Thyroid gland (tissue), 4 donors: ENCODE measurements at regions not wholly inside any gene's neighbourhood (a gene's known extent, or its start where the extent isn't known, plus 50 kb on each side); places are given as distances from the start of the nearest gene placed in this dataset.

Experiments used
- DNase-seq, 2 donors: peaks; one replicate each; pipeline ENCODE4 v3.0.0-alpha.2; 2019
- H3K27ac ChIP-seq, 3 donors: fragments of 200-600 bp; sonication (generic); 1 replicate in 2 of 3; 2 replicates in 1 of 3; pipeline ENCODE4 v1.5.1; 2016 to 2019; ENCODE audit warnings: mild to moderate bottlenecking in 1 of 3, moderate library complexity in 1 of 3
- H3K27me3 ChIP-seq: fragments of 200-600 bp; sonication (generic); one replicate; pipeline ENCODE4 v1.5.1; 2019
- H3K36me3 ChIP-seq, 2 donors: fragments of 200-600 bp; sonication (generic); one replicate each; pipeline ENCODE4 v1.5.1; 2016 to 2019
- H3K4me1 ChIP-seq, 2 donors: fragments of 200-600 bp; sonication (generic); one replicate each; pipeline ENCODE4 v1.5.1; 2017 to 2019
- H3K4me3 ChIP-seq, 3 donors: fragments of 200-600 bp; sonication (generic); replicated peaks in 1 of 3; 1 replicate in 2 of 3; 2 replicates in 1 of 3; pipeline ENCODE4 v1.5.1; 2016; ENCODE audit warnings: mild to moderate bottlenecking in 1 of 3
- H3K9me3 ChIP-seq: fragments of 200-600 bp; sonication (generic); one replicate; pipeline ENCODE4 v1.5.1; 2017
- POLR2A ChIP-seq, 2 donors: fragments of 450-650 bp; IDR thresholded peaks; one replicate each; pipeline ENCODE4 v1.6.1; 2017; ENCODE audit warnings: antibody characterized with exemption in 2 of 2, mild to moderate bottlenecking in 2 of 2, moderate library complexity in 1 of 2
- WGBS, 2 donors: methylation state at CpG; one replicate each; pipeline ENCODE4 v1.1.5; 2017; 5-methylcytosine and 5-hydroxymethylcytosine counted together
- intact Hi-C: fragments of 100-400 bp; cut with DNase I; formaldehyde crosslinking; loops from one replicate; pipeline ENCODE4 v1.15.1; 2023
- TF ChIP-seq, protein P1 (sequence below), 6 experiments: fragments of 200-600 bp in 3 of 6; fragments of 450-650 bp in 3 of 6; sonication (generic) in 3 of 6; IDR thresholded peaks; one replicate each; pipeline ENCODE4 v1.5.1; 2016 to 2019; ENCODE audit warnings: antibody characterized with exemption in 6 of 6, mild to moderate bottlenecking in 2 of 6, inconsistent platforms in 1 of 6, moderate library complexity in 1 of 6

DNA sequence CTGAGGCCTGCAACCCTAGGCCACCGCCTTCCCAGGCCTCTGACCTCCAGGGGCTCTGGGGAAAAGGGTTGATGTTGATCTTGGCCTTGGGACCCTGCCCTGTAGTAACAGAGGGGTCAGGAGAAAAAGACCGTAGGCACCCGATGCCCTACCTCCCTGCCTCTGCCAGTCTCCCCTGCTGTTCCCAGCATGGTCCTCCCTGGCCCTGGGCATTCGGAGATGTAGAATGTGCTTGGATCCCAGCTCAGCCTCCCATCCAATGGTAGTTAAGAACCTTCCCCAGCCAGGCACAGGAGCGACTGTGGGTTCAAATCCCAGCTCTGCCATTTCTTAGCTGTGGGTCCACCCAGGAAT is 72.0 kb upstream of the TARDBP start:
- no peak overlapping the region for H3K27ac ChIP-seq
- H3K4me1 ChIP-seq, result peaks cover 10 to 19% of the 10 kb centered on the region in 2 donors
- TF ChIP-seq POLR2A (IDR thresholded peaks at IDR 0.05), result no peak
- TF ChIP-seq, protein P1, sequence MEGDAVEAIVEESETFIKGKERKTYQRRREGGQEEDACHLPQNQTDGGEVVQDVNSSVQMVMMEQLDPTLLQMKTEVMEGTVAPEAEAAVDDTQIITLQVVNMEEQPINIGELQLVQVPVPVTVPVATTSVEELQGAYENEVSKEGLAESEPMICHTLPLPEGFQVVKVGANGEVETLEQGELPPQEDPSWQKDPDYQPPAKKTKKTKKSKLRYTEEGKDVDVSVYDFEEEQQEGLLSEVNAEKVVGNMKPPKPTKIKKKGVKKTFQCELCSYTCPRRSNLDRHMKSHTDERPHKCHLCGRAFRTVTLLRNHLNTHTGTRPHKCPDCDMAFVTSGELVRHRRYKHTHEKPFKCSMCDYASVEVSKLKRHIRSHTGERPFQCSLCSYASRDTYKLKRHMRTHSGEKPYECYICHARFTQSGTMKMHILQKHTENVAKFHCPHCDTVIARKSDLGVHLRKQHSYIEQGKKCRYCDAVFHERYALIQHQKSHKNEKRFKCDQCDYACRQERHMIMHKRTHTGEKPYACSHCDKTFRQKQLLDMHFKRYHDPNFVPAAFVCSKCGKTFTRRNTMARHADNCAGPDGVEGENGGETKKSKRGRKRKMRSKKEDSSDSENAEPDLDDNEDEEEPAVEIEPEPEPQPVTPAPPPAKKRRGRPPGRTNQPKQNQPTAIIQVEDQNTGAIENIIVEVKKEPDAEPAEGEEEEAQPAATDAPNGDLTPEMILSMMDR (IDR thresholded peaks at IDR 0.05), result no peak
- intact Hi-C loops, result no loop called here
- no peak for DNase-seq
- H3K27me3 ChIP-seq, result no peaks in the 10 kb centered on the region
- no peaks in the 10 kb centered on the region for H3K36me3 ChIP-seq
- H3K9me3 ChIP-seq, result no peaks in the 10 kb centered on the region
- no peak overlapping the region for H3K4me3 ChIP-seq
- 94% methylated on average over 5 of the region's 5 CpGs; no CpG with 5 or more reads in 1 of the 2 donors for WGBS, 2 donors

DNA sequence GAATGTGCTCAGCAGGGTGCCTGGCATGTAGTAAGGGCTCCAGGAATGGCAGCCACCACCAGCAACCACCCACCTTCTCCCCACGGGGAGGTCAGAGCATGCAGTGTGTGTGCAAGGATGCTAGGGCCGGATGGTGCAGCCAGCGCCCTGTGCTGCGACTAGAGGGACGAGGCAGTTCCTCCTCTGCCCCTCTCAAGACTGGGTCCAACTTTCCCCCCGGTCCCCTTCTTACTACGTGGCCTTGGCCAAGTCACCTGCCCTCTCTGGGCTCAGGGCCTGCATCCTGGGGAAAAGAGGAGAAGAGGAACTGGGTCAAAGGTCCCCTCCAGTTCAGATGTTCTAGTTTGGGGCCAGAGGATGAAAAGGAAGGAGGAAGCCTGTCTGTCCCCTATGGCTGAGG is 71.6 kb upstream of the TARDBP start:
- intact Hi-C loops, result no loop called here
- Histone ChIP-seq H3K27ac (no peak overlapping the region), H3K27me3 (no peaks in the 10 kb centered on the region), H3K4me3 (no peak overlapping the region), H3K36me3 (no peaks in the 10 kb centered on the region), H3K9me3 (no peaks in the 10 kb centered on the region), H3K4me1 (peaks cover 10 to 19% of the 10 kb centered on the region in 2 donors)
- DNase-seq, result no peak
- TF ChIP-seq, protein P1 (IDR thresholded peaks at IDR 0.05), result no peak
- no peak for TF ChIP-seq POLR2A (IDR thresholded peaks at IDR 0.05)
- 75 to 100% methylated on average over 2 to 5 of the region's 7 CpGs for WGBS, 2 donors

DNA sequence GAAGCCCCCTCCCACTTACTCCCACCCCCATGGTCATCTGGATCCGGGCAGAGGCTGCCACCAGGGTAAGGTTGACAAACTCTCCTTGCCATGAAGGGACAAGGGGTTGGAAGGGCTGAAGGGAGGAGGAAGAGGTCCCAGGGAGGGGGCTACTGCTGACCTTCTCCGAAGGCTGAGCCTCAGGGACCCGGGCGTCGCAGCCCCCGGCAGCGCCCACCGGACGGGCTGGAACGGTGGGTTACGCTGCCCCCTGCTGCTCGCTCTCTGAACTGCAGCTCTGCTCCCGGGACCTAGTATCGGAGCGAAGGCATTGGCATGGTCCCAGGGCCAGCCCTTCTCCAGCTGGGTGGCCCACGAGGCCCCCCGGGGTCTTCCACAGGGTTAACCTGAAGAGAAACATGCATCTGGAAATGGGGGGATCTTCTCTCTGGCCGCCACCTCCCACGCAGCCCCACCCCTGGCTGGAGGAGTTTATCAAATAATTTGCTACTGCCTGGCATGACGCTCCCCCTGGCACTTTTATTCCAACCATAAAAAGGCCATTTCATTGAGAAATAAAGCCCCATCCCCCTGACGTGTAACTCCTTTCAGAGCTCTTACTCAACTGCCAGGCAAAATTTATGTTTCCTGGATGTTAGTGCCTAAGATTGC is 70.4 kb upstream of the TARDBP start:
- 17 to 21% methylated on average over 4 to 8 of the region's 21 CpGs for WGBS, 2 donors

DNA sequence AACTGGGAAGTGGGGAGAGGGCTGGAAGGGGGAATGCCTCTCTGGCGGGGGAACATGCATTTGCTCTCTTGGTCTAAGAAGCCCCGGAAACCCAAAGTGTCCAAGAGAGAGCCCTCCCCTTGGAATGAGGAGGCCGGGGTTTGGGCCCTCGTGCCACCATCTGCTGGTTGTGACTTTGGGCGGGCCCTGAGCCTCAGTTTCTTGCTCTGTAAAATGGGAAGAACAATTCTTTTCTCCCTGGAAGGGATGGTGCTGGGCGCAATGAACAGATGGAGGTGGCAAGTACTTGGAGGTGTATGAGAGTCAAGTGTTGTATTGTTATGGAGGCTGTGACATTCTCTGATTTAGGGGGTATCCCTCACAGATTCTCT is 69.9 kb upstream of the TARDBP start:
- DNase-seq, result no peak
- TF ChIP-seq POLR2A (IDR thresholded peaks at IDR 0.05), result no peak
- TF ChIP-seq, protein P1 (IDR thresholded peaks at IDR 0.05), result no peak
- H3K9me3 ChIP-seq, result no peaks in the 10 kb centered on the region
- H3K4me3 ChIP-seq, result no peak overlapping the region
- no peaks in the 10 kb centered on the region for H3K36me3 ChIP-seq
- intact Hi-C loops, result no loop called here
- WGBS, 2 donors, result 87 to 96% methylated on average over 6 of the region's 6 CpGs
- H3K27me3 ChIP-seq, result no peaks in the 10 kb centered on the region
- H3K27ac ChIP-seq, result no peak overlapping the region
- peaks cover 10 to 19% of the 10 kb centered on the region in 2 donors for H3K4me1 ChIP-seq

More for the DNA sequence above, 70.4 kb upstream of the TARDBP start:
- no peak overlapping the region for H3K27ac ChIP-seq
- peak; percentile 52 to 60 for DNase-seq
- intact Hi-C loops, result no loop called here
- H3K27me3 ChIP-seq, result no peaks in the 10 kb centered on the region
- no peaks in the 10 kb centered on the region for H3K36me3 ChIP-seq
- TF ChIP-seq, protein P1 (IDR thresholded peaks at IDR 0.05), result peak; percentile 62 to 90 (median 74)
- no peak for TF ChIP-seq POLR2A (IDR thresholded peaks at IDR 0.05)
- H3K9me3 ChIP-seq, result no peaks in the 10 kb centered on the region
- peaks cover 10 to 19% of the 10 kb centered on the region in 2 donors for H3K4me1 ChIP-seq
- no peak overlapping the region for H3K4me3 ChIP-seq

DNA sequence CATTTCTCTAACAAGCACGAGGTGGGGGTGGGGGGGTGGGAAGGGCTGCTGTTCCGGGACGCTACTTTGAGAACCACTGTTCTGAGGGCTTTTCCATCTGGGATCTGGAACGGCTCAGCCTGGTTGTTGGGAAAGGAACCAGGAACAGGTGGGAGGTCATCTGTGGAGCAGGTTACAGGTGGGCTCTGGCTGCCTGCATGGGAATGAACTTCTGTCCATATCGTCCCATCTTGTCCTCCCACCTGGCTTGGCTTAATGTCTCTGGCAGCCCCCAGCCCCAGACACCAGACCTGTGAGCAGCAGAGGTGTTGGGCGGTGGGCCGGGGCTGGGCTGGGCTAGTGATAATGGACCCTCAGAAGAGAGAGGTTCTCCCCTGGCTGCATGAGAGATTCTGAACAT is 69.4 kb upstream of the TARDBP start:
- H3K27me3 ChIP-seq, result no peaks in the 10 kb centered on the region
- DNase-seq, result no peak
- intact Hi-C loops, result no loop called here
- H3K36me3 ChIP-seq, result no peaks in the 10 kb centered on the region
- H3K9me3 ChIP-seq, result no peaks in the 10 kb centered on the region
- WGBS, 2 donors, result 52 to 73% methylated on average over 3 to 7 of the region's 7 CpGs
- TF ChIP-seq, protein P1 (IDR thresholded peaks at IDR 0.05), result no peak
- TF ChIP-seq POLR2A (IDR thresholded peaks at IDR 0.05), result no peak
- peaks cover 10 to 19% of the 10 kb centered on the region in 2 donors for H3K4me1 ChIP-seq
- H3K4me3 ChIP-seq, result no peak overlapping the region
- no peak overlapping the region for H3K27ac ChIP-seq
